ENCODE measurements at regions not wholly inside any gene's neighbourhood (a gene's known extent, or its start where the extent isn't known, plus 50 kb on each side); places are given as distances from the start of the nearest gene placed in this dataset.

DNA sequence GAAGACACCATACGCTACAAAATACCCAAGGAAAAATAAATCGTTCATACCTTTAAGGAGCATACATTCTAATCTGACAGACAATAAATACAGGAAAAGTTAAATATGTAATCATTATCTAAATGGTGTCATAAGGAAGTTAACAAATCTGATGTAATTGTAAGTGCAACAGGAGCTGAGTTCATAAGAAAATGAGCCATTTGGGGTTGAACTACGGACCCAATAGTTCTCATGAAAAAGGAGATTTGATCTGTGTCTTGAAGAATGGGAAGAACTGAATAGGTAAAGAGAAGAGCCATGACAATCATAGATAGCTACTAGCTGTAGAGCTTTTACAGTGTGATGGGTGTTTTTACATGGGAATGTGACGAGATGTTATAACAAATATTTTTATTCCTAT lies 175.6 kb downstream of the ANKRD50 start:
- TF ChIP-seq, protein P1, sequence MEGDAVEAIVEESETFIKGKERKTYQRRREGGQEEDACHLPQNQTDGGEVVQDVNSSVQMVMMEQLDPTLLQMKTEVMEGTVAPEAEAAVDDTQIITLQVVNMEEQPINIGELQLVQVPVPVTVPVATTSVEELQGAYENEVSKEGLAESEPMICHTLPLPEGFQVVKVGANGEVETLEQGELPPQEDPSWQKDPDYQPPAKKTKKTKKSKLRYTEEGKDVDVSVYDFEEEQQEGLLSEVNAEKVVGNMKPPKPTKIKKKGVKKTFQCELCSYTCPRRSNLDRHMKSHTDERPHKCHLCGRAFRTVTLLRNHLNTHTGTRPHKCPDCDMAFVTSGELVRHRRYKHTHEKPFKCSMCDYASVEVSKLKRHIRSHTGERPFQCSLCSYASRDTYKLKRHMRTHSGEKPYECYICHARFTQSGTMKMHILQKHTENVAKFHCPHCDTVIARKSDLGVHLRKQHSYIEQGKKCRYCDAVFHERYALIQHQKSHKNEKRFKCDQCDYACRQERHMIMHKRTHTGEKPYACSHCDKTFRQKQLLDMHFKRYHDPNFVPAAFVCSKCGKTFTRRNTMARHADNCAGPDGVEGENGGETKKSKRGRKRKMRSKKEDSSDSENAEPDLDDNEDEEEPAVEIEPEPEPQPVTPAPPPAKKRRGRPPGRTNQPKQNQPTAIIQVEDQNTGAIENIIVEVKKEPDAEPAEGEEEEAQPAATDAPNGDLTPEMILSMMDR (IDR thresholded peaks at IDR 0.05) = no peak
- TF ChIP-seq ZFX (IDR thresholded peaks at IDR 0.05; ENCODE audit: borderline replicate concordance) = no peak

All from 22Rv1 (cell line).